Cardiac fibroblast (primary cell): ENCODE measurements at regions not wholly inside any gene's neighbourhood (a gene's known extent, or its start where the extent isn't known, plus 50 kb on each side); places are given as distances from the start of the nearest gene placed in this dataset.

Source experiments
- DNase-seq, 2 donors: peaks; one replicate each; pipeline versions ENCODE4 v3.0.0 to v3.0.0-alpha.2; 2010; ENCODE audit warnings: low read depth in 2 of 2
- H3K4me3 ChIP-seq, 2 donors: replicated peaks in 1 of 2; 1 replicate in 1 of 2; 2 replicates in 1 of 2; pipeline ENCODE4 v1.5.1; 2011; ENCODE audit warnings: low read depth in 2 of 2, low read length in 2 of 2, mild to moderate bottlenecking in 2 of 2, moderate library complexity in 1 of 2
- CTCF ChIP-seq: IDR thresholded peaks from one replicate; pipeline ENCODE4 v1.5.1; 2011; ENCODE audit warnings: low read depth, mild to moderate bottlenecking, low read length, inconsistent platforms

GRCh38 chr14:22143363-22143762, 445.7 kb downstream of the DAD1 start:
- H3K4me3 ChIP-seq: no peak overlapping the region
- DNase-seq: peak in 1 of 2 donors; percentile 29
- no peak for TF ChIP-seq CTCF

GRCh38 chr14:22140633-22141032, 448.4 kb downstream of the DAD1 start:
- no peak overlapping the region for H3K4me3 ChIP-seq
- TF ChIP-seq CTCF: no peak
- no peak for DNase-seq

- DNase-seq: no peak
- TF ChIP-seq CTCF: peak; percentile 46
- no peak overlapping the region for H3K4me3 ChIP-seq
Observed at GRCh38 chr14:22131749-22132476, 457.1 kb downstream of the DAD1 start.

- DNase-seq: no peak
- no peak overlapping the region for H3K4me3 ChIP-seq
- TF ChIP-seq CTCF: no peak
Observed at GRCh38 chr14:22124073-22124613, 450.5 kb upstream of the OR4E1 start.

- no peak overlapping the region for H3K4me3 ChIP-seq
- DNase-seq: no peak
- TF ChIP-seq CTCF: no peak
Observed at GRCh38 chr14:22122829-22123560, 449.4 kb upstream of the OR4E1 start.

- DNase-seq: no peak
- no peak overlapping the region for H3K4me3 ChIP-seq
- TF ChIP-seq CTCF: no peak
Observed at GRCh38 chr14:22122227-22122818, 448.7 kb upstream of the OR4E1 start.
